ENCODE measurements at regions not wholly inside any gene's neighbourhood (a gene's known extent, or its start where the extent isn't known, plus 50 kb on each side); places are given as distances from the start of the nearest gene placed in this dataset.

DNA sequence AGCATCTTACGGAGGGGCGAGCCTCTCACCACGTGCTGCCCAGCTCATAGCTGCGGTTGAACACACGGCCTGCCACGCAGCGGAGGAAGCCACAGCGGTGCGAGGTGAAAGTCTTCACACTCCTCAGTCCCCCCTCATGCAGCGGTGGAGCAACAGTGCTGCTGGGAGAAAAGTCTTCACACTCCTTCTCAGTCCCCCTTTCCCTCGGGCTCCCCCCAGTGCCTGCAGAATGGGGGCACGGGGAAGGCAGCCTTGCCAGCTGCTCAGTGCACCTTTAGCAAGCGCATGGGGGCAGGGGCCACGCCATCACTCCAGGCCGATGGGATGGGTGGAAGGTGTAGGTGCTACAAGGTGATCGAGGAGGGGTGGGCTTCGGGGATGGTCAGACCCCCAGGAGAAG, 206.3 kb upstream of the TCERG1L start:
- H3K4me1 Mint-ChIP-seq: no peaks in the 10 kb centered on the region
- Histone ChIP-seq H3K36me3 (replicated peaks in 1 of 2; ENCODE audit: control insufficient read depth in 1 of 2, insufficient read depth in 2 of 2, low read length in 2 of 2) (no peaks in the 10 kb centered on the region), H4K20me1 (ENCODE audit: insufficient read depth, low read length) (no peaks in the 10 kb centered on the region), H3K27me3 (ENCODE audit: control insufficient read depth in 2 of 2, insufficient read depth in 2 of 2, low read length in 2 of 2) (no peaks in the 10 kb centered on the region), H3K27ac (ENCODE audit: low read depth in 1 of 2, low read length in 2 of 2) (no peak overlapping the region), H2AFZ (ENCODE audit: insufficient read depth, low read depth, low read length, poor library complexity, severe bottlenecking) (no peak overlapping the region), H3K4me3 (replicated peaks in 1 of 3; ENCODE audit: low read depth in 2 of 3, low read length in 3 of 3) (no peak overlapping the region), H3K9me3 (replicated peaks in 1 of 2; ENCODE audit: control insufficient read depth in 1 of 2, insufficient read depth in 1 of 2, low read length in 2 of 2) (no peaks in the 10 kb centered on the region), H3K4me2 (replicated peaks; ENCODE audit: extremely low read depth, low read length, poor library complexity, severe bottlenecking) (no peak overlapping the region), H3K79me2 (ENCODE audit: insufficient read depth, low read length) (no peaks in the 10 kb centered on the region), H3K4me1 (ENCODE audit: control insufficient read depth in 1 of 2, insufficient read depth in 2 of 2, low read length in 2 of 2) (no peaks in the 10 kb centered on the region), H3K9ac (ENCODE audit: insufficient read depth, low read length, poor library complexity, severe bottlenecking) (no peak overlapping the region)
- no peak overlapping the region for H3K4me3 Mint-ChIP-seq
- no peak overlapping the region for H3K27ac Mint-ChIP-seq
- TF ChIP-seq, protein P1, sequence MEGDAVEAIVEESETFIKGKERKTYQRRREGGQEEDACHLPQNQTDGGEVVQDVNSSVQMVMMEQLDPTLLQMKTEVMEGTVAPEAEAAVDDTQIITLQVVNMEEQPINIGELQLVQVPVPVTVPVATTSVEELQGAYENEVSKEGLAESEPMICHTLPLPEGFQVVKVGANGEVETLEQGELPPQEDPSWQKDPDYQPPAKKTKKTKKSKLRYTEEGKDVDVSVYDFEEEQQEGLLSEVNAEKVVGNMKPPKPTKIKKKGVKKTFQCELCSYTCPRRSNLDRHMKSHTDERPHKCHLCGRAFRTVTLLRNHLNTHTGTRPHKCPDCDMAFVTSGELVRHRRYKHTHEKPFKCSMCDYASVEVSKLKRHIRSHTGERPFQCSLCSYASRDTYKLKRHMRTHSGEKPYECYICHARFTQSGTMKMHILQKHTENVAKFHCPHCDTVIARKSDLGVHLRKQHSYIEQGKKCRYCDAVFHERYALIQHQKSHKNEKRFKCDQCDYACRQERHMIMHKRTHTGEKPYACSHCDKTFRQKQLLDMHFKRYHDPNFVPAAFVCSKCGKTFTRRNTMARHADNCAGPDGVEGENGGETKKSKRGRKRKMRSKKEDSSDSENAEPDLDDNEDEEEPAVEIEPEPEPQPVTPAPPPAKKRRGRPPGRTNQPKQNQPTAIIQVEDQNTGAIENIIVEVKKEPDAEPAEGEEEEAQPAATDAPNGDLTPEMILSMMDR (IDR thresholded peaks at IDR 0.05): no peak
- WGBS (ENCODE audit: insufficient coverage): 92% methylated on average over 14 of the region's 17 CpGs
- H3K9me3 Mint-ChIP-seq: peaks cover 0 to 2% (median 0%) of the 10 kb centered on the region in 7 donors
- DNase-seq: no peak
- H3K36me3 Mint-ChIP-seq: no peaks in the 10 kb centered on the region
- H3K27me3 Mint-ChIP-seq (ENCODE audit: low read depth in 3 of 3): peaks cover 0 to 2% (median 0%) of the 10 kb centered on the region in 3 donors
- intact Hi-C loops (cut with micrococcal nuclease): no loop called here

DNA sequence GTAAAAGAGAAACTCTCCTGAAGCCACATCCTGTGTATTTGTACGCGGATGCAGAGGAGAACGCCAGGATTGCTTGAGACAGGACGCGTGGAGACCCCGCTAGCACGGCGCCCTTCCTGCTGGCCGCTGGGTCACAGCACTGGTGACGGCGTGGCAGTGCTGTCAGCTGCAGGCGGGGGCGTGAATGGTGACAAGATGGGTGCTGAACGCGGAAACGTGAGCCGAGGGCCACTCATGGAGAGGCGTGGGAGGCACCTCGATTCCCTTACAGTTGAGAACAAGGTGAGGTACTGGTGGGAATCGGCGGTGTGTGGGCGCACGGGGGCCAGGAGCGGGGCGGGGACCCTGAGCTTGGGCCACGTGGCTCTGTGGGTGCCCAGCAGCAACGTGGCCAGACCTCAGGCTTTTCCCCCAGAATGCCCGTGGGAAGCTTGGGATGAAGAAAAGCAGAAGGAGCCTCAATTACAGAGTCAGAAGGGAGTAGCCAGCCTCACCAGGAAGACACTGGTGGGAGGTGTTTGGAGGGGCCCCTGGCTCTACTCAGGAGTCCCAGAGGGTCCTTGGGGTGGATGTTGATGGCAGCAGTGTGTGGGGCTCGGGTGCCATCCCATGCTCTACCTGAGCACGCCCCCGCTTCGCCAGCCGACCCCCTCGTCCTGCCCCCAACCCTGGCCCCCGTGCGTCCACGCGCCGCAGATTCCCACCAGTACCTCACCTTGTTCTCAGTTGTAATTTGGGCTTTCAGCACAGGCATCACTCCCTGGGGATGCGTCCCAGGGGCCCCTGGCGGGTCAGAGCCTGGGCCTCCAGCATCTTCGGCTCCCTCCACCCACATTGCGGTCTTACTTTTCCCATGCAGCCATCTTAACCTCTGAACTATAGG, 208.4 kb upstream of the TCERG1L start:
- intact Hi-C loops (cut with micrococcal nuclease): no loop called here
- peaks cover 0 to 2% (median 0%) of the 10 kb centered on the region in 3 donors for H3K27me3 Mint-ChIP-seq (ENCODE audit: low read depth in 3 of 3)
- H3K27ac Mint-ChIP-seq: no peak overlapping the region
- 87% methylated on average over 34 of the region's 43 CpGs for WGBS (ENCODE audit: insufficient coverage)
- H3K4me3 Mint-ChIP-seq: no peak overlapping the region
- no peaks in the 10 kb centered on the region for H3K4me1 Mint-ChIP-seq
- H3K36me3 Mint-ChIP-seq: no peaks in the 10 kb centered on the region
- TF ChIP-seq, protein P1 (IDR thresholded peaks at IDR 0.05): no peak
- DNase-seq: no peak
- H3K4me1 ChIP-seq (ENCODE audit: control insufficient read depth in 1 of 2, insufficient read depth in 2 of 2, low read length in 2 of 2): no peaks in the 10 kb centered on the region
- peaks cover 2 to 9% of the 10 kb centered on the region in 2 donors for H3K9me3 ChIP-seq (replicated peaks in 1 of 2; ENCODE audit: control insufficient read depth in 1 of 2, insufficient read depth in 1 of 2, low read length in 2 of 2)
- no peak overlapping the region for H3K27ac ChIP-seq (ENCODE audit: low read depth in 1 of 2, low read length in 2 of 2)
- no peak overlapping the region for H3K4me3 ChIP-seq (replicated peaks in 1 of 3; ENCODE audit: low read depth in 2 of 3, low read length in 3 of 3)
- H3K4me2 ChIP-seq (replicated peaks; ENCODE audit: extremely low read depth, low read length, poor library complexity, severe bottlenecking): no peak overlapping the region
- no peak overlapping the region for H2AFZ ChIP-seq (ENCODE audit: insufficient read depth, low read depth, low read length, poor library complexity, severe bottlenecking)
- no peaks in the 10 kb centered on the region for H4K20me1 ChIP-seq (ENCODE audit: insufficient read depth, low read length)
- no peak overlapping the region for H3K9ac ChIP-seq (ENCODE audit: insufficient read depth, low read length, poor library complexity, severe bottlenecking)
- H3K36me3 ChIP-seq (replicated peaks in 1 of 2; ENCODE audit: control insufficient read depth in 1 of 2, insufficient read depth in 2 of 2, low read length in 2 of 2): no peaks in the 10 kb centered on the region
- peaks cover 0 to 8% (median 3%) of the 10 kb centered on the region in 7 donors for H3K9me3 Mint-ChIP-seq
- H3K79me2 ChIP-seq (ENCODE audit: insufficient read depth, low read length): no peaks in the 10 kb centered on the region
- H3K27me3 ChIP-seq (ENCODE audit: control insufficient read depth in 2 of 2, insufficient read depth in 2 of 2, low read length in 2 of 2): no peaks in the 10 kb centered on the region

Data from CD14-positive monocyte (primary cell).